OCI-M1 (cell line): ENCODE measurements at regions not wholly inside any gene's neighbourhood (a gene's known extent, or its start where the extent isn't known, plus 50 kb on each side); places are given as distances from the start of the nearest gene placed in this dataset.

Source experiments
- DNase-seq: peaks from one replicate; lab custom pipeline; 2025; lab: John Stamatoyannopoulos, UW

DNA sequence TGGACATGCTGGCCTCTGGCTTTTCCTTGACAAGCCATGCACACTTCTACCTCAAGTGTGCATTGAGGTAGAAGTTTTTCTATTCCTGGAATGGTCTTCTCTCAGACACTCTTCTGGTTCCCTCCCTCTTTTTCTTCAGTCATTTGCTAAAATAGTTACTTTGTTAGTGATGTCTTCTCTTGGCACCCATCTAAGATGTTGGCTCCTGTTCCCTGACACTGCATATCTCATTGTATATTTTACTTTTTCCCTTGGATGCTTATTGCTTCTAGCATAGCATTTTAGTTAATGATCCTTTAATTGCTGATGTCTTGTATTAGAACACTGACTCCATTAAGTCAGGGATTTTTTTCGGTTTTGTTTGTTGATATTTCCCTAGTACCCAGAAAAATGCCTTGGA, 758.7 kb upstream of the NRSN1 start:
- no peak for DNase-seq

DNA sequence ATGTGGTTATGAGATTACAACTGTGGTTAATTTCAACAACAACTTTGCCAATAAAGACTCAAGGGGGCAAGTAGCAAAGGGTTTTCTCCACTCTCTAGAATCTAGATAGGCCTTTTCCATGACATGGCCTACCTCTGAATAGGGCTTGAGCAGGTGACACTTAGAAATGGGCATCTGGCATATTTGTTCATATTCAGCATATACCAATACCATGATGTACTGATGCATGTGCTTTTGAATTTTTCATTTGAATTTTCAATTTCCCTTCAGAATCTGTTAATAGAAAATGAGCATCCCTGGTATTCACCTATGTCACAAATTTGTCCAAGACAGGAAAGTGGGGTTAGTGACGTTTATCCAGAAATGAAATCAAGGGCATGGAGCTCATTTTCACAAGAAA, 757.5 kb upstream of the NRSN1 start:
- DNase-seq: peak; percentile 11

DNA sequence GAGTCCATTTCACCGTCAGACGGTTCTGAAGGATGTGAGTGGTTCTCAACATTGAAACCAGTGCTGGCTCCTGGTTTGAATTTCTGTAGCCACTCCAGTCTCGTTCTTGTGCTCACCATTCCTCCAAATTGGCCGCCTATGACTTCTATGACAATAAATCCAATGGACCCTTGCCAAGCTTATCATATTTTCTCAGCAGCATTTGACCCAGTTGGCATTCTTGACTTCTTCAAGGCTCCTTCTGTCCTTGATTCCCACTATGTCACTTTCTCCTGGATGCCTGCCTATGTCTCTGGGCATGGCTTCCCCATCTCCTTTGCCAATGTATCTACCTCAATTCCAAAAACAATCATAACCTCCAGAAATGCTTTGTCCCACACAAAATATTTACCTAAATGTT, 756.0 kb upstream of the NRSN1 start:
- no peak for DNase-seq

DNA sequence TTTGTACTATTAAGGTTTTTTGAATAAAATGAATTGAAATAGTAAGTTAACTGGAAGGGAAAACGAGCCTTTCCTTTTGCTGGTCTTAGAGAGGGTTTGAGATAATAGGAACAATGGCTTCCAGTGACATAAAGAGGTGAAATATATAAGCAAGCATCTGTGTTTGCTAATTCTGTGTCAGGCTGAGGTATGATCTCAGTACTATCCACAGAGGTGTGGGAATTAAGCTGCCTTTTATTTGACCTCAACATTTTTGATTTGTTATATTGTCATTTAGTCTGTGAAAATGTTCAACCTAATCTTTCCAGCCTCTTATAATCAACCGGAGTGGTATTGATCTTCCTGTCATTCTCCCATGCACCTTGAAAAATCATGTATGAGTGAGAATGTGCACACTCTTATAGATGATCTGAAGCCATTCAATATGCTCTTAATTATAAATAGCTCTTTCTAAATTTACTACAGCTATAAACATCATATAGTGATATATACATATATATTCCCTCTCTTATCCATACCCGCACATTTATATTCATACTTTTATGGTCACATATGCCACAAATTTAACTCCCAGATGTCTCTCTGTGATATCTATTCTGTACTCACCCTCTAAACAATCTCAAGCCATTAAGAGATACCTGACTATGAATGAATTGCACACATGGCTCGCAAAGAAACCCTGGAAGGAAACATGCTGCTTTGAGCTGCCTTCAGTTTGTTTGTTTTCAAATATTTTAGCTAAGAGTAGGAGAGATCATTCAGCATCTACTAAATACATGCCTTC, 754.7 kb upstream of the NRSN1 start:
- peak; percentile 21 for DNase-seq

DNA sequence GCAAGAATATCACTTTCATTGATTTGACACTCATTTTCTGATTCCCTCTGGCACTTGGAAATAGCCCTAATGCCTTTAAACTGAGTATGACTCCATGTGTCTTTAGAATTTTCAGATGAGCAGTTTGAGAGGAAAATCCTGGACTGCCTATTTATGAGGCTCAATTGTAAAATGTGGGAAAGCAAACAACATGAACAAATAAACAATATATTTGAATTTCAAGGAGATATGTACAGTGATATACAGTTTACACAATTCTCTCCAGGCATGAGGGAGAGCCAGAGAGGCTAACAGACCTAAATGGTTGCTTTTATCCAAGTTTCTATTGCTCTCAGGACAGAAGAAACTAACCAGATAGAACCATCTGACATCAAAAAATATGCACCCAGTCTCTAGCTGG, 748.2 kb upstream of the NRSN1 start:
- DNase-seq: no peak

DNA sequence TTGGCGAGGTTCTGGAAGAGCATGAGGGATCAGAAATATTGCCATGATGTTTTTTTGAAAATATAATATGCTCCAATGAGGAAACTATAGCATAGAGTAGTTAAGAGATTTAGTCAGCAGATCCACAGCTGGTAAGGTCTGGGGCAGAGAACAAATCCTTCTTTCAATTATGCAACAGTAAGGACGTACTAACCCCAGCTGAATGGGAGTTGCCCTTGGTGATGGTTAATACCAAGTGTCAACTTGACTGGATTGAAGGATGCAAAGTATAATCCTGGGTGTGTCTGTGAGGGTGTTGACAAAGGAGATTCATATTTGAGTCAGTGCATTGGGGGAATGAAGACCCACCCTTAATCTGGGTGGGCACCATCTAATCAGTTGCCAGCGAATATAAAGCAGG, 745.5 kb upstream of the NRSN1 start:
- DNase-seq: no peak

DNA sequence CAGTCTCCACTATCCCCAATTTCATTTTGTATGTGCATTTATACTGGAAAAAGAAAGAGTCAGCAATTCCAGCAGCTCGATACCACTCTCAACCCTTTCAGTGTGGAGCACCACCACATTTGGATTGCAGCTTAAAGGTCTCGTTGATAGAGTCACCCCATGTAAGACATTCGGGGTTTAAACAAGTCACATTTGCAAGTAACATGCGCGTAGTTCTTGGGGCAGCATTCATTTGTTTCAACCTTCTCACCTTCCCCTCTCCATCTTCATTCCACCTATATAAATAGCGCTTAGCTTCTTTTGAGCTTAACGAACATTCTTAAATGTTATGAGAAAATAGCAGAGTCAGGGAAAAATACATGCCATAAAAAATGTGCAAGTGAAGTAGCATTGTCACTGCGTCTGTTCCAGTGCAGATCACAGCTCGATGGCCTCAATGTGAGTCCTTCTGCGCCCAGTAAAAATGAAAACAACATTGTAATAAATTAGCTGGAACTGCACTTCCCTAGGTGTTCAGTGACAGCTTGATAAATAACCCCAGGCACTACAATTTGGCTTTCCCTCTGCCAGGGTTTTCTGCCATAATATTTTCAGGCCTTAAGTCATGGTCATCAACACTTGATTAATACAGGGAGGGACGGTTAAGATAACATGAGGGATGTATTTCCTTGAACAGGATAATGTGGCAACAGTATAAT, 737.8 kb upstream of the NRSN1 start:
- DNase-seq: no peak

DNA sequence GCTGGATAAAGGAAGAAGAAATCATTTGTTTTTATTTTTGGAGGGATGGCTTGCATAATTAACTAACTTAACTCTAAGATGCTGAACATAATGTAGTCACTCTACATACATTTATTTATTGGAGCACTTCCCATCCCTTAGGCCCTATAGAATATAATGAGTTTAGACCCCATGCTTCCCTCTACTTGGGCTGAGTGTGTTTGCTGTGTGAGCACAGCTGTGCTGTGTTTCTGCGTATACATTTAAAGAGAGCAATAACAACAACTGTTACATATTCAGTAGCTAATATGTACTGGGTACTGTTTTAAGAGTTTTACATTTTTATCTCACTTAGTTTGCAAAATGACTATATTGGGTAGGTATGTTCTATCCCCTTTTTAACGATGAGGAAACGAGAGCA, 736.6 kb upstream of the NRSN1 start:
- DNase-seq: no peak

DNA sequence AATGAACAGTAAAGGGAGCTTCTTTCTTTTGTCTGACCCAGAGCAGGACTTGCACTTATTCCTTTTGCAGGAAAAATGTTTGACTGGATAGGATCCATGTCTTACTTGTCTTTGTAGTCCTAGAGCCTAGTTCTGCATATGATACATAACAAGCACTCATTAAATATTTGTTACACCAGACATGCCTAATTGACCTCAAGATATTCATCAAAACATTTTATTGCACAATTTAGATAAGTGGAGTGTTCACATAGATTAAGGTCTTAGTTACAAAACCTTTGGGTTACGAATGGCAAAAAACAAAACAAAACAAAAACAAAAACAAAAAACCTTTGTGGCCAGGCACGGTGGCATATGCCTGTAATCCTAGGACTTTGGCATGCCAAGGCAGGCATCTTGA, 735.8 kb upstream of the NRSN1 start:
- DNase-seq: no peak

DNA sequence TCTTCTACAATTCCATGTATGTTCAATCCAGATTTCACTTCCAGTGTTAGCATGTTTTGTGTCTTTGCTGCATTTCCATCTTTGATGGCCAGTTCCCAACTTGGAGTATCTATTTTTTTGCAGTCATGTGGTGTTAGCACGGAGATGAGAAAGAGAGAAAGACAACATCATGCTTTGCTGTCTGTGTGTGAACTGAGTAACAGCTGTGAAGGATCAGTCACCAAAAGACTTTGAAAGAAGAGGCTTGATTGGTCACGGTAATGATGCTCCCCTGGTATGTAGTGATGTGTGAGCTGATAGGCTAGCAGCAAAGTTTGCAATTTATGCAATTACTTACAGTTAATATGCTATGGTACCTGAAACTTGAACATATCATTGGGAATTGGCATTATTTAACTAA, 731.3 kb upstream of the NRSN1 start:
- DNase-seq: no peak

DNA sequence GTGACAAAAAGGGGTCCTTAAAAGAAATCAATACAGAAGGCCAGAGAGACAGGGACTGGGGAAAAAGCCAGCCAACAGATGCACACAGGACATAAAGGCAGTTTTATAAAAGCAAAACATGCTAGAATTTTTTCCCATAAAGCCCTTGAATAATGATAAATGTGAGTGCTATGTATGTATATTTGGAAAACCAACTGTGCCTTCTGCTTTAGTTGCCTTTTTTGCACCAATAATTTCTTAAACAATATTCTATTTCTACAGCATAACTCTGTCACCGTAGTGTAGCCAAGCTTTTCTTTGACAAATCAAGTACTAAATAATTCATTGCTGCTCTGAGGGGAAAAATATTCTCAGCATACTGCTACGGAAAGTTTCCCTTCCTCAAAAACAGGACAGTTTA, 730.6 kb upstream of the NRSN1 start:
- DNase-seq: no peak

DNA sequence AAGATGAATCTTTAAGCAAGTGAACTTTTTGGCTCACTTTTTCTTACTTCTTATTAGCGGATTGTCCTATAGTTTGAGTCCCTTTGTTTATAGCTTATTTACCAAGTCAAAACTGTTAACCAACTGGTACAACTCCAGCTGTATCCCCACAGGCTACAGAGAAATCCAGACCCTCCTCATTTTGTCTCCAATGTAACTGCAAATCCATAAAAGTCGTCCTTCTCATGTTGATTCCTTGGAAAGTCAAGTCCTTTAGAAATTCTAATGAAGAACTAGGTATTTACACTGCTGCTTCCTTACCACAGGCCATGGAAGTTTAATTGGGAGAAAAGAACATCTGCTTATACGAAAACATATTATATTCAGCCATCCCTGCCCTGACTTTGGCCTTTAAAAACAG, 729.1 kb upstream of the NRSN1 start:
- no peak for DNase-seq

DNA sequence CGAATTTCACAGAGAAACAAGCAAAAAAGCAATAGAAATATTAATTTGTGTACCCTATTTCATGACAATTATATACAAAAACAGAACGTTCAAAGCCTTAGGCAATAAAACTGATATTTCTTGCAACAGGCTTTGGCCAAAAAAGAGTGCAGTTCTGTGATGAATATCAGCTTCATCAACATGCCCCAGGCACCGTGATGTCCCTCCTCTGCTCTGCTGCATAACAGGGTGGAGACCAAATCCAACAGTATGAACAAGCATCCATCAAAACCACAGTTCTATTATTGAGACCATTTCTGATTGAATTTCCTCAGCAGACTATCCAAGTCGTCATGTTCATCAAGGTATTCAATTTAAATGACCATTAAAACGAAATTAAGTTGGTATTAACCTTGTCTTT, 722.6 kb upstream of the NRSN1 start:
- no peak for DNase-seq

DNA sequence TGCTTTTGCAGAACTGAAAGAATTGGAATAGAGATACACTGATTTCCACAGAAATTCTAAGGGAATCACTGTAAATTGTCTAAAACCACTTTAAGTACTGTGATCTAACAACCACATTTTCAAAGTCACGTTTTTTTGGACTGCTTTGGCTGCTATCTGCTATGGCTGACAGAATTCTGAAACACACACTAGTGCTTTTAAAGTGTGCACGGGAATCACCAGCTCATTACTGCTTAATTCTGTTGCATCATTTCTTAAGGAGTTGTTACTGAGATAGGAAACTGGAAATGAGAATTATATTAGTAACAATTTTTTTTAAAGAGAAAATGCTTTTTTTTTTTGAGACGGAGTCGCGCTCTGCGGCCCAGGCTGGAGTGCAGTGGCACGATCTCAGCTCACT, 716.5 kb upstream of the NRSN1 start:
- DNase-seq: no peak

DNA sequence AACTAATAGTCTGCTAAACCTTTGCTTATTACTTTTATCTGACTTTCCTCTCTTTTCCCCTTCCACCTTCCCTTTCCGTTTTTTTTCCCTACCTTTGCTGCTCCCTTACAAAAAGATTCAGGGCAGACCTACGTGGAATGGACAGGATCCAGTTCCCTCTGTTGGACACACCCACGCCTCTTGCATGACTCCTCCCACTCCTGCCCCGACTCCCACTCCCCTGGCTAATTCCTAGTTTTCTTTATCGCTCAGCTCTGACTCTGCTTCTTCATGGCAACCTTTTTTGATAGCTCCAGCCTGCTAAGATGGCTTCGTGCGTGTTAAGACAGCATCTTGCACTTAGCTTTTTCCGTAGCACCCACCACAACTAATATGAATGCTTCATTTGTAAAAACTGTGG, 715.6 kb upstream of the NRSN1 start:
- no peak for DNase-seq

DNA sequence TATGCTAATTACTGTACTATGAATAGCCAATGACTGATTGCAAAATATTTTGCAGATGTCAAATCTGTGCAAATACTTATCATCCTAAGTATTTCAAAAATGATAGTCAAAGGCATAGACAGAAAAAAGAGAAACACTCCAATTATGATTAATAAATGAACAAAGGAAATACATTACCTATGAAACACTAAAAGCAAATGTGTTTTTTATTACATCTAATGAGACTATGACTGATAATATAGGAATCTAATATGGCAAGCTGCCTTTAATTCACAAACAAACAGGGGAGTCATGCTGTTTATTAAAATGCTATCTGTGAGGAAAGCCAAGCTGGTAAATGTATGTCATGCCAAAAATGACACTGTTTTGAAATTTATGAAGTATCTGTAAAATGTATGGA, 713.2 kb upstream of the NRSN1 start:
- DNase-seq: no peak

DNA sequence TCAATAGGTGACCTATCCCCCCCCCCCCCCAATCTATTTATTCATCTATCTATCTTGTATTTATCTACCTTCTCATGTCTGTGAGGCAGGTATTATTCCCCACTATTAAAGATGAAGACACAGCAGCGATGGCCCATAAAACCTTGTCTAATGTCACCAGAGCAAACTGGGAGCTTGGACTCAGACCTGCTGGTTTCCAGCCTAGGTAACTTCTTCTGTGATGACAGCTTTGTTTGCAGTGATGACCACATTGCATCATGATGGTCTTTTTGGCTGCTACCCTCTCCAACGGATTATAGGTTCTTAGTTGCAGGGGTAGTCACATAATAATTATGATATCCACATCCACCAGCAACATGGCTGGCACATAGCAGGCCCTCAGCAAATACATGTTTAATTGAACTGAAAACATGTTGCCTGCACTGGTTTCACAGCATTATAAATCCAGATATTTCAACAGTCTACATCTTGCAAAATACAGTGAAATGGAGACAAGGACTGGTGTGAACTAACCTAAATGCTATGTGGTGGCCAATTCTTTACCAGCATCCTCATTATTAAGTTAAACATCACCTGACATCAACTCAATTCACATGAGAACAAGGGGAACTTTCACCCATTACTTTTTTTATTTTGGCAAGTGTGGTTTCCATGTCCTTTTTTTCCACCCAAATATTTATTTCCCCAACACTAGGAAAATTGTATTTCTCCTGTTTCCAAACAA, 712.5 kb upstream of the NRSN1 start:
- no peak for DNase-seq

DNA sequence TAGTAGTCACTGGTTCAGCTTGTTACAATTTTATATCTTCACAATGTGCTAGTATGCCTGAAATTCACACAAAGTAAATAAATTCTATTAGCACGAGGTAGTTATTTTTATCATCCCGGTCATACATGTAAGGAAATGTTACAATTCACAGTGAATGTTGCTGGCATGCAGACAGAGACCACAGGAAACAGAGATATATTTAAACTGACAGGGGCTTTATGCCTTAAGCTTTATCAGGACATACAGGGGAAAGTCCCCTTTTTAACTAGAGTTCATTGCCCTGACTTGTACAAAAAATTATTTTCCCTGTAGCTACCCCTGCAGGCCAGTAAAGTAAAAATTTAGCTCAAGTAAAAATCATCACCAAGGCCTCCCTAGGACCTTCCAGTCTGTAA, 712.0 kb upstream of the NRSN1 start:
- DNase-seq: peak; percentile 86

DNA sequence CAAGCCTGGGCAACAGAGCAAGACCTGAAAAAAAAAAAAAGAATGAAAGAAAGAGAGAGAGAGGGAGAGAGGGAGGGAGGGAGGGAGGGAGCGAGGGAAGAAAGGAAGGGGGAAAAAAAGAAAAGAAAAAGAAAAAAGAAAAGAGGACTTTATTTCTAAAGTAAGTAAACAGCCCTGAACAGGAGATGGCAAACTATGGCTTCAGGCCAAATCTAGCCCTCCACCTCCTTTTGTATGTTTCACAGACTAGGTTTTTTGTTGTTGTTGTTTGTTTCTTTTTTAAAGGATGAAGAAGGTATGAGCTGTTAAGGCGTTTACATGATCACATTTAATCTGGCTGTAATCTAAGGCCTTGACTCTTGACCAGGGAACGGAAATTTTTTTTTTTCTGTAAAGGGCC, 711.1 kb upstream of the NRSN1 start:
- no peak for DNase-seq

DNA sequence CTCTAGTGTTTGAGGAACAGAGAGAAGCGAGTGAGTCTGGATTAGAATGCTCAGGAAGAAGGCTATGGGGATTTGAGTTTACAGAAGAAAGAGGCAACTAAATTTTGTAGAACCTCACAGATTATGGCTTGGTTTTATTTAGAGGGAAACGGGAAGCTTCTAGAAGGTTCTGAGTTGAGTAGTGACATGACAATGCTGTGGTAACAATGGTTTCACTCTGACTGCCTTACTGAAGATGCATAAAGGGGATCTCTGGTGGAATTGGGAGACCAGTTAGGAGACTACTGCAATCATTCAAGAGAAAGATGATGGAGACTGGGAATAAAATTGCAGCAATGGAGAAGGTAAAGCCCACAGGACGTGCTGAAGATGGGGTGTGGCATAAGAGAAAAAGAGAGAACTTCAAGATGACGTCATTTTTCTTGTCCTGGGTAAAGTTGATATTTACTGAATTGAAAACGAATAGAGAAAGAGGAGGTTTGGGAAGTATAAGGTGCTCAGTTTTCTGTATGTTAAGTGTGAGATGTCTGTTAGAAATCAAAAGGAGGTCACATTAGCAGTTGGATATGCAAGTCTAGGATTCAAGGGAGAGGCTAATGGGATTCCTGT, 710.1 kb upstream of the NRSN1 start:
- DNase-seq: no peak

DNA sequence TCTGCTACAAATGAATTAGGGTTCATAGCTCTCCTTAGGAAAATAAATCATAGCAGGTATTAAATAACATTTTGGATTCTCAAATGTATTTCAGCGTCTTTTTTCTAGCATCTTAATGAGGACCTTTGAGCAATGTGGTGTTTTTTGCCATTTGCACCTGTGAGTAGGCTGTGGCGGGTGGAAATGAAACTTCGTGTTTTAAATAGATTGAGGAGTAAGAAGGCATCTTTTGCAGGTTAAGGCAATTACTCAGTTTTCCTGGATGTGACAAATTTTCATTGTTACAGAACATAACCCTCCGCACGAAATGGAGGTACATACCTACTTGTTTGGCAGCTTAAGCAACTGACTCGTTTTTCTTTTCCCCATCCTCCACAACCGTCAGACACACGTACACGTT, 708.9 kb upstream of the NRSN1 start:
- DNase-seq: no peak

DNA sequence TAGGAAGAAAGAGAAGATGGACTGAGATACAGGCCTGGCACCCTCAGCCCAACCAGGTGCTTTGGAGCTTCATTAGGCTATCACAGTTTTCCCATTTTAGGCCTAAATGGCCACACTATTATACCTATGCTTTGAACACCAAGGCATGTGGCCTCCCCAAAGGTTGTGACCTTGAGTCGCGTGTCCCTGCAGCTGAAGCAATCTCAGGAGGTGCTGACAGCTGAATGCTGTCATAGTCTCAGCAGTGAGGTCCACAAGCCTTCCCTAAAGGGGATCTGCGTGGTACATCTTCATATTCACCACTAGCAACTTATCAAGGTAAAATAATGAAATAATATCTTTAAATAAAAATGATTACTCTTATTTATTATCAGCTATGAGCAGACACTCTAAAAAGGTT, 707.9 kb upstream of the NRSN1 start:
- DNase-seq: no peak

DNA sequence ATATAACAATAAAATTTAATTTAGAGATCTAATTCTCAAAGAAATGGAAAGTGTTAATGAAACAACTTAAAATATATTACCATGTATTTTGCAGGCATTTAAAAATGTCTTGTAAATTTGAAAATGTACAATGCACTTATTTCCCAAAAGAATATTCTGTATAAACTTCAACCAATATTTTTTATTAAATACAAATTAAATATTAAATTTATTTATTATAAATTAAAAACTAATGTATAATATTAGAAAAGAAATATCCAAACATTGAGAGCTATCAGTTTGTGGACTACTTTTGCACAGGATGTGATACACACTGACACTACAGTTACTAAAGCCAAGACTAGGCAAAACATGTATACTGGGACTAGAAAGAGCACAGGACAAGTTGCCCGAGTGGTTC, 707.0 kb upstream of the NRSN1 start:
- DNase-seq: no peak
